GM20000 (cell line): ENCODE measurements at regions not wholly inside any gene's neighbourhood (a gene's known extent, or its start where the extent isn't known, plus 50 kb on each side); places are given as distances from the start of the nearest gene placed in this dataset.

ENCODE experiments used
- DNase-seq: peaks from one replicate; pipeline ENCODE4 v3.0.0; 2012; ENCODE audit warnings: low spot score
- CTCF ChIP-seq: IDR thresholded peaks from 2 replicates; pipeline ENCODE4 v1.5.1; 2012; ENCODE audit warnings: mild to moderate bottlenecking, control low read depth; ENCODE audit errors: extremely low read depth, missing control alignments

GRCh38 chr7:126026421-126027088 lies 1096.9 kb upstream of the POT1 start:
- TF ChIP-seq CTCF, result no peak
- DNase-seq, result no peak

- TF ChIP-seq CTCF, result no peak
- DNase-seq, result no peak
These were observed 1092.8 kb upstream of the POT1 start for GRCh38 chr7:126022452-126022851.

GRCh38 chr7:126016722-126017121 lies 1087.1 kb upstream of the POT1 start:
- no peak for DNase-seq
- TF ChIP-seq CTCF, result no peak

GRCh38 chr7:126005064-126005463 lies 1075.4 kb upstream of the POT1 start:
- TF ChIP-seq CTCF, result no peak
- DNase-seq, result no peak

- no peak for TF ChIP-seq CTCF
- no peak for DNase-seq
These were observed 1071.7 kb upstream of the POT1 start for GRCh38 chr7:126001349-126001748.

GRCh38 chr7:125984795-125985194 lies 1055.2 kb upstream of the POT1 start:
- no peak for DNase-seq
- TF ChIP-seq CTCF, result no peak

GRCh38 chr7:125971656-125972055 lies 1042.0 kb upstream of the POT1 start:
- no peak for DNase-seq
- TF ChIP-seq CTCF, result no peak
